DOHH2 (cell line): ENCODE measurements at regions not wholly inside any gene's neighbourhood (a gene's known extent, or its start where the extent isn't known, plus 50 kb on each side); places are given as distances from the start of the nearest gene placed in this dataset.

Experiments
- EZH2phosphoT487 ChIP-seq: fragments of 200-600 bp; sonication (generic); IDR thresholded peaks from 2 replicates; pipeline ENCODE4 v1.6.1; 2017; ENCODE audit warnings: borderline replicate concordance, mild to moderate bottlenecking, antibody characterized with exemption, low read length, moderate library complexity, mixed read lengths
- TF ChIP-seq, protein P1 (sequence below): fragments of 200-600 bp; sonication (generic); IDR thresholded peaks from one replicate; pipeline ENCODE4 v1.5.1; 2014; ENCODE audit warnings: antibody characterized with exemption, mild to moderate bottlenecking, low read depth, low read length; ENCODE audit not compliant: poor library complexity, severe bottlenecking

DNA sequence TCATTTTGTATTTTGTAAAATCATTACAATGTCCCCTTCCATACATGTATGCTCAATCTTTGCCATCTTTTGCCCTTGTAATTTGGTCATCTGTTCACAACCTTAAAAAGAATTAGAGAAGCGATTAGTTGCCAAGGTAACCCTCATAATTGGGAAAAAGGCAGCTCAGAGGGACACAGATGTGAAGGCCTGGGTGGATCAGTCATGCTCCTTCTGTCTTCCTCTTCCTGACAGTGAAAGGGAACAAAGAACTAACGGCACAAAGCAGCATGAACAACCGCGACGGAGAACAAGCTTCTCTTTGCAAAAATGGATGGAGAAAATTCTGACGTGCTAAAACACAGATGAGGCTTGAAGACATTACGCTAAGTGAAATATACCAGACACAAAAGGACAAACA is 78.7 kb upstream of the COG2 start:
- TF ChIP-seq, protein P1, sequence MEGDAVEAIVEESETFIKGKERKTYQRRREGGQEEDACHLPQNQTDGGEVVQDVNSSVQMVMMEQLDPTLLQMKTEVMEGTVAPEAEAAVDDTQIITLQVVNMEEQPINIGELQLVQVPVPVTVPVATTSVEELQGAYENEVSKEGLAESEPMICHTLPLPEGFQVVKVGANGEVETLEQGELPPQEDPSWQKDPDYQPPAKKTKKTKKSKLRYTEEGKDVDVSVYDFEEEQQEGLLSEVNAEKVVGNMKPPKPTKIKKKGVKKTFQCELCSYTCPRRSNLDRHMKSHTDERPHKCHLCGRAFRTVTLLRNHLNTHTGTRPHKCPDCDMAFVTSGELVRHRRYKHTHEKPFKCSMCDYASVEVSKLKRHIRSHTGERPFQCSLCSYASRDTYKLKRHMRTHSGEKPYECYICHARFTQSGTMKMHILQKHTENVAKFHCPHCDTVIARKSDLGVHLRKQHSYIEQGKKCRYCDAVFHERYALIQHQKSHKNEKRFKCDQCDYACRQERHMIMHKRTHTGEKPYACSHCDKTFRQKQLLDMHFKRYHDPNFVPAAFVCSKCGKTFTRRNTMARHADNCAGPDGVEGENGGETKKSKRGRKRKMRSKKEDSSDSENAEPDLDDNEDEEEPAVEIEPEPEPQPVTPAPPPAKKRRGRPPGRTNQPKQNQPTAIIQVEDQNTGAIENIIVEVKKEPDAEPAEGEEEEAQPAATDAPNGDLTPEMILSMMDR: no peak
- no peak for TF ChIP-seq EZH2phosphoT487
